Upper lobe of left lung (tissue), 6 donors: ENCODE measurements at regions not wholly inside any gene's neighbourhood (a gene's known extent, or its start where the extent isn't known, plus 50 kb on each side); places are given as distances from the start of the nearest gene placed in this dataset.

Source experiments
- ATAC-seq, 2 donors: fragments of 200-7000 bp; cut with Tn5 transposase; one replicate each; pipeline ENCODE4 v1.9.1; 2022; ENCODE audit warnings: mild to moderate bottlenecking in 2 of 2, moderate library complexity in 2 of 2; ENCODE audit not compliant: low FRiP score in 2 of 2
- DNase-seq, 2 donors: peaks; one replicate each; pipeline ENCODE4 v3.0.0-alpha.2; 2019 to 2020
- H3K27ac ChIP-seq, 4 donors: fragments of 200-600 bp; sonication (generic); one replicate each; pipeline ENCODE4 v1.5.1; 2016 to 2019
- H3K27me3 ChIP-seq, 4 donors: fragments of 200-600 bp; sonication (generic); one replicate each; pipeline ENCODE4 v1.5.1; 2017 to 2019
- H3K36me3 ChIP-seq, 4 donors: fragments of 200-600 bp; sonication (generic); one replicate each; pipeline ENCODE4 v1.5.1; 2016 to 2019
- H3K4me1 ChIP-seq, 4 donors: fragments of 200-600 bp; sonication (generic); one replicate each; pipeline ENCODE4 v1.5.1; 2018 to 2019
- H3K4me3 ChIP-seq, 4 donors: fragments of 200-600 bp; sonication (generic); one replicate each; pipeline ENCODE4 v1.5.1; 2017 to 2019; ENCODE audit warnings: mild to moderate bottlenecking in 2 of 4, moderate library complexity in 1 of 4
- H3K9me3 ChIP-seq, 4 donors: fragments of 200-600 bp; sonication (generic); one replicate each; pipeline ENCODE4 v1.5.1; 2018 to 2019
- EP300 ChIP-seq, 4 donors: sonication (generic); formaldehyde crosslinking; IDR thresholded peaks; one replicate each; pipeline ENCODE4 v1.5.1; 2017; ENCODE audit warnings: antibody characterized with exemption in 4 of 4, control low read depth in 2 of 4
- POLR2A ChIP-seq, 4 donors: fragments of 450-650 bp; IDR thresholded peaks; one replicate each; pipeline ENCODE4 v1.5.1; 2016 to 2017; ENCODE audit warnings: antibody characterized with exemption in 4 of 4, mild to moderate bottlenecking in 2 of 4
- POLR2AphosphoS5 ChIP-seq, 2 donors: sonication (generic); formaldehyde crosslinking; IDR thresholded peaks; one replicate each; pipeline ENCODE4 v1.5.1; 2017; ENCODE audit warnings: antibody characterized with exemption in 2 of 2
- WGBS, 2 donors: methylation state at CpG; one replicate each; pipeline ENCODE4 v1.1.5; 2017 to 2018; 5-methylcytosine and 5-hydroxymethylcytosine counted together
- TF ChIP-seq, protein P1 (sequence below), 6 experiments: fragments of 450-650 bp in 4 of 6; fragments of 200-600 bp in 2 of 6; sonication (generic) in 2 of 6; IDR thresholded peaks; one replicate each; pipeline ENCODE4 v1.5.1; 2016 to 2019; ENCODE audit warnings: antibody characterized with exemption in 6 of 6
- donor health status: DM: no; HTN: no; CAD: no; lungs with moderate emphysema.
- donor health status: DM: no; HTN: yes; CAD: no; lungs with severe emphysema.

DNA sequence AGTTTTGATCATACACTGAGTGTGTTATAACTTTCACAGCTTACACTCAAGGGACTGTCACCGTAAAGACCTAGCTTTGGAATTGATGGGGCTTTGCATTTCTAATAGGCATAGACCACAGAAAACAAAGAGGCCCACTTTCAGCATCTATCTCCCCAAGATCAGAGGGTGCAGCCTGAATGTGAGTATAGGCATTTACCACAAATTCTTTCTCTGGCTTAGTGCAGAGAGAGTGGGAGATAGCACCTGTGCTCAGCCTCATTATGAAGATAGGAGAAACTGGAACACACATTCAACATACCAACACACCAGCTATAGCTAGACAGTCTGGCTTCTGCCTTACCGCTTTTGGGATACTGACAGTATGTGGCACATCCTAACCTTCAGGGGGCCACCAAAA, 783.4 kb upstream of the GRAMD2B start:
- TF ChIP-seq POLR2AphosphoS5 (IDR thresholded peaks at IDR 0.05) (no peak), POLR2A (IDR thresholded peaks at IDR 0.05) (no peak), EP300 (IDR thresholded peaks at IDR 0.05) (no peak)
- TF ChIP-seq, protein P1, sequence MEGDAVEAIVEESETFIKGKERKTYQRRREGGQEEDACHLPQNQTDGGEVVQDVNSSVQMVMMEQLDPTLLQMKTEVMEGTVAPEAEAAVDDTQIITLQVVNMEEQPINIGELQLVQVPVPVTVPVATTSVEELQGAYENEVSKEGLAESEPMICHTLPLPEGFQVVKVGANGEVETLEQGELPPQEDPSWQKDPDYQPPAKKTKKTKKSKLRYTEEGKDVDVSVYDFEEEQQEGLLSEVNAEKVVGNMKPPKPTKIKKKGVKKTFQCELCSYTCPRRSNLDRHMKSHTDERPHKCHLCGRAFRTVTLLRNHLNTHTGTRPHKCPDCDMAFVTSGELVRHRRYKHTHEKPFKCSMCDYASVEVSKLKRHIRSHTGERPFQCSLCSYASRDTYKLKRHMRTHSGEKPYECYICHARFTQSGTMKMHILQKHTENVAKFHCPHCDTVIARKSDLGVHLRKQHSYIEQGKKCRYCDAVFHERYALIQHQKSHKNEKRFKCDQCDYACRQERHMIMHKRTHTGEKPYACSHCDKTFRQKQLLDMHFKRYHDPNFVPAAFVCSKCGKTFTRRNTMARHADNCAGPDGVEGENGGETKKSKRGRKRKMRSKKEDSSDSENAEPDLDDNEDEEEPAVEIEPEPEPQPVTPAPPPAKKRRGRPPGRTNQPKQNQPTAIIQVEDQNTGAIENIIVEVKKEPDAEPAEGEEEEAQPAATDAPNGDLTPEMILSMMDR (IDR thresholded peaks at IDR 0.05) = no peak
- WGBS, 2 donors = 71 to 88% methylated on average over 2 of the region's 2 CpGs
- DNase-seq (no peak), ATAC-seq (no peak)
- Histone ChIP-seq H3K36me3 (no peaks in the 10 kb centered on the region), H3K4me3 (no peak overlapping the region), H3K27me3 (no peaks in the 10 kb centered on the region), H3K4me1 (no peaks in the 10 kb centered on the region), H3K27ac (no peak overlapping the region), H3K9me3 (peaks cover 0 to 9% (median 4%) of the 10 kb centered on the region in 4 donors)

DNA sequence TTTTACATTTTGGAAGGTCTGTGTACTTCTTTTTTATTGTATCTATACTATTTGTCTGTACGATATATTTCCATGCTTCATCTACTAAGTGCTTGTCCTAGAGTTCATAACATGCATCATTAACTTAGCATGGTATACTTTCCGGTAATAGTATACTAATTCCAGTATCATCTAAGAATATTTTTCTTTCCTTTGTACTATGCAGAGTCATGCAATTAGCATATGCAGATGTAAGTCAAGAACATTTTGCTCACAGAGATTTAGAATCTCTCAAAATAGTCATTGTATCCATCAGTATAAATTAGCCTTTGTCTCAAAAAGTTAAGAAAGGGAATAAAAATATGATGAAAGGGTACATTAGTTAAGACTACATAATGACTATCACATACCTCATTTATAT, 770.4 kb upstream of the GRAMD2B start:
- Histone ChIP-seq H3K27ac (no peak overlapping the region), H3K36me3 (no peaks in the 10 kb centered on the region), H3K4me3 (no peak overlapping the region), H3K4me1 (no peaks in the 10 kb centered on the region), H3K27me3 (no peaks in the 10 kb centered on the region), H3K9me3 (no peaks in the 10 kb centered on the region)
- DNase-seq (no peak), ATAC-seq (no peak)
- 95 to 98% methylated on average over 2 of the region's 2 CpGs for WGBS, 2 donors
- TF ChIP-seq EP300 (IDR thresholded peaks at IDR 0.05) = no peak
- TF ChIP-seq, protein P1 (IDR thresholded peaks at IDR 0.05) = no peak
- no peak for TF ChIP-seq POLR2A (IDR thresholded peaks at IDR 0.05)
- no peak for TF ChIP-seq POLR2AphosphoS5 (IDR thresholded peaks at IDR 0.05)

DNA sequence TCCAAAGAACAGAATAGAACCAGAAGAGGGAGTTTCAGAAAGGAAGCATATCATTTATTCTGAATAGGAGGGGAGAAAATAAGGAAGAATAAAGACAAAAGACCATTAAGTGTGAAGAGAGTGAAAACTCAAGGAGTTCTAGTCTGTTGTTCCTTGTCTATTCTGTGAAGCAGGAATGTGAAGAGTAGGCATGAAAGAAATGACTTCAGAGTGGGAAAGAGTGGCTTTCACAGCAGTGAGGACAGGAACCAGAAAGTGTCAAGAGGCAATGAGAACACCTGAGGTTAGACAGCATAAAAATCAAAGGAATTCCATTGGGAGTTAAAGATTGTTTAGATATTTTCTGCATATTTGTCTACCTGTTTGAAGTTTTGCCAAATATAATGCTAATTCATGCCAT, 768.8 kb upstream of the GRAMD2B start:
- Histone ChIP-seq H3K4me1 (no peaks in the 10 kb centered on the region), H3K27me3 (no peaks in the 10 kb centered on the region), H3K9me3 (no peaks in the 10 kb centered on the region), H3K4me3 (no peak overlapping the region), H3K27ac (no peak overlapping the region), H3K36me3 (no peaks in the 10 kb centered on the region)
- ATAC-seq = no peak
- no peak for DNase-seq
- TF ChIP-seq POLR2AphosphoS5 (IDR thresholded peaks at IDR 0.05) (no peak), POLR2A (IDR thresholded peaks at IDR 0.05) (no peak), EP300 (IDR thresholded peaks at IDR 0.05) (no peak)
- TF ChIP-seq, protein P1 (IDR thresholded peaks at IDR 0.05) = no peak

DNA sequence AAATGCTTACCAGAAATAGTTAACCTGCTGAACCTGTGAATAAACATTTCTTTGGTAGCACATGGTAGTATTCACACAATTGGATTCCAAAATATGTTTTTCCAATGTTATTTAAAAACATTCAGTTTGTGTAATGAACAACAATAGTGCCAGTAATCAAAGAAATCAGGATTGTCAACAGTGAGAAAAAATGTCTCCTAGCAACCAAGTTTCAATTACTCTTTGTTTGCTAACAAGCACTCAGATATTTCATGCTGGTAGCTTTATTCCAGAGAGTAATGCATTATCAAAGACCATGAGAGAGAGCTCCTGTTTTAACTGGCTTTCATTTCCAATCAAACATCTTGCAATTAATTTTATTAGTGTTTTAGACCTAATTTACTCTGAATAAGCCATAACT, 768.1 kb upstream of the GRAMD2B start:
- H3K9me3 ChIP-seq = no peaks in the 10 kb centered on the region
- H3K27ac ChIP-seq = no peak overlapping the region
- ATAC-seq (no peak), DNase-seq (no peak)
- no peaks in the 10 kb centered on the region for H3K36me3 ChIP-seq
- H3K4me1 ChIP-seq = no peaks in the 10 kb centered on the region
- no peak for TF ChIP-seq POLR2A (IDR thresholded peaks at IDR 0.05)
- TF ChIP-seq EP300 (IDR thresholded peaks at IDR 0.05) = no peak
- TF ChIP-seq, protein P1 (IDR thresholded peaks at IDR 0.05) = no peak
- TF ChIP-seq POLR2AphosphoS5 (IDR thresholded peaks at IDR 0.05) = no peak
- H3K4me3 ChIP-seq = no peak overlapping the region
- no peaks in the 10 kb centered on the region for H3K27me3 ChIP-seq

DNA sequence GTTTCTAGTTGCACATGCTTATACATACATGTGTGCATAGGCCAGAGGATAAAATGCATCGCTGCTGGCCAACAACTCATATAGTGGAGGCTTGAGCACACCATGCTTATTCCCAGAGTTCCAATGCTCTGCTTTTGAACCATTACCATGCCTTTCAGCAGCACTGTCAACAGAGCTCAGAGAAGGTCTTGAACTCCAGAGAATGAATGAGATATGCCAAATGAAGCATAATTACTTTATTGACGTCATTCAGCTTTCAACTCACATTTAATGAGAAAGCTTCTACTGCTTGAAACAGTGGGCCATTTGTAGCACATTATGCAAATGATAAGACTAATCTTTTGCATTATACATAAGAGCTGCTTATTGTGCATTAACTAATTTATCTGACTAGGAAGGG, 765.3 kb upstream of the GRAMD2B start:
- Histone ChIP-seq H3K4me1 (no peaks in the 10 kb centered on the region), H3K9me3 (peaks cover 0 to 4% (median 0%) of the 10 kb centered on the region in 4 donors), H3K27me3 (no peaks in the 10 kb centered on the region), H3K27ac (no peak overlapping the region), H3K4me3 (no peak overlapping the region), H3K36me3 (no peaks in the 10 kb centered on the region)
- ATAC-seq = no peak
- WGBS, 2 donors = 95 to 100% methylated on average over 2 of the region's 2 CpGs
- no peak for TF ChIP-seq EP300 (IDR thresholded peaks at IDR 0.05)
- TF ChIP-seq POLR2AphosphoS5 (IDR thresholded peaks at IDR 0.05) = no peak
- TF ChIP-seq, protein P1 (IDR thresholded peaks at IDR 0.05) = no peak
- TF ChIP-seq POLR2A (IDR thresholded peaks at IDR 0.05) = no peak
- DNase-seq = no peak
